ENCODE measurements at regions not wholly inside any gene's neighbourhood (a gene's known extent, or its start where the extent isn't known, plus 50 kb on each side); places are given as distances from the start of the nearest gene placed in this dataset.

DNA sequence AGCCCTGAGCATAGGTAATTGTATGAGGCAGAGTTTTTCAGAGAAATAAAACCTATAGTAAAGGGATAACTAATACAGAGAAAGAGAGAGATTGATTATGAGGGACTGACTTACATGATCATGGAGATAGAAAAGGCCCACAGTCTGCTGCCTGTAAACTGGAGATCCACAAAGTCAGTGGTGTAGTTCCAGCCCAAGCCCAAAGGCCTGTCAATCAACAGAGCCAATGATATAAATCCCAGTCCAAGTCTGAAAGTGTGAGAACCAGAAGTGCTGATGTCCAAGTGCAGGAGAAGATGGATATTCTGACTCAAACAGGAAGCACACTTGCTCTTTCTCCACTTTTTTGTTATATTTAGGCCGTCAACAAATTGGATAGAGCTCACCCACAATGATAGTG, 340.1 kb upstream of the RGS18 start:
- TF ChIP-seq, protein P1, sequence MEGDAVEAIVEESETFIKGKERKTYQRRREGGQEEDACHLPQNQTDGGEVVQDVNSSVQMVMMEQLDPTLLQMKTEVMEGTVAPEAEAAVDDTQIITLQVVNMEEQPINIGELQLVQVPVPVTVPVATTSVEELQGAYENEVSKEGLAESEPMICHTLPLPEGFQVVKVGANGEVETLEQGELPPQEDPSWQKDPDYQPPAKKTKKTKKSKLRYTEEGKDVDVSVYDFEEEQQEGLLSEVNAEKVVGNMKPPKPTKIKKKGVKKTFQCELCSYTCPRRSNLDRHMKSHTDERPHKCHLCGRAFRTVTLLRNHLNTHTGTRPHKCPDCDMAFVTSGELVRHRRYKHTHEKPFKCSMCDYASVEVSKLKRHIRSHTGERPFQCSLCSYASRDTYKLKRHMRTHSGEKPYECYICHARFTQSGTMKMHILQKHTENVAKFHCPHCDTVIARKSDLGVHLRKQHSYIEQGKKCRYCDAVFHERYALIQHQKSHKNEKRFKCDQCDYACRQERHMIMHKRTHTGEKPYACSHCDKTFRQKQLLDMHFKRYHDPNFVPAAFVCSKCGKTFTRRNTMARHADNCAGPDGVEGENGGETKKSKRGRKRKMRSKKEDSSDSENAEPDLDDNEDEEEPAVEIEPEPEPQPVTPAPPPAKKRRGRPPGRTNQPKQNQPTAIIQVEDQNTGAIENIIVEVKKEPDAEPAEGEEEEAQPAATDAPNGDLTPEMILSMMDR (IDR thresholded peaks at IDR 0.05): no peak
- TF ChIP-seq POLR2A (IDR thresholded peaks at IDR 0.05; ENCODE audit: low read depth): no peak
